ENCODE measurements at regions not wholly inside any gene's neighbourhood (a gene's known extent, or its start where the extent isn't known, plus 50 kb on each side); places are given as distances from the start of the nearest gene placed in this dataset.

GRCh38 chr9:89999534-90000370, 394.9 kb downstream of the GADD45G start:
- DNase-seq (ENCODE audit: low read depth in 1 of 2, low spot score in 2 of 2) (no peak), FAIRE-seq (no peak)
- CTCF ChIA-PET (ENCODE audit: partially characterized antibody): interaction anchor here (0.6 to 3.1 kb wide), 12 partner anchors 16 to 477 kb away, joined by 3 to 8 read pairs (median 4); no protein-coding TSS in a partner anchor
- Histone ChIP-seq H3K4me2 (ENCODE audit: insufficient read depth in 1 of 2, low read depth in 2 of 2, low read length in 2 of 2) (no peak overlapping the region), H3K4me1 (replicated peaks in 1 of 4; ENCODE audit: control insufficient read depth in 3 of 4, insufficient read depth in 4 of 4, low read length in 3 of 4) (peaks cover 0 to 10% (median 2%) of the 10 kb centered on the region in 4 experiments; a peak in 6 of 7 replicates), H3K9me3 (ENCODE audit: insufficient read depth in 2 of 2, low read depth in 1 of 2, low read length in 1 of 2) (no peaks in the 10 kb centered on the region), H4K5ac (ENCODE audit: insufficient read length, low read depth, low read length) (no peak overlapping the region), H3K27me3 (replicated peaks in 1 of 4; ENCODE audit: control insufficient read depth in 3 of 4, extremely low read depth in 1 of 4, insufficient read depth in 3 of 4, low read length in 3 of 4) (no peaks in the 10 kb centered on the region), H4K91ac (replicated peaks; ENCODE audit: insufficient read length, low read length) (no peak overlapping the region), H3K56ac (replicated peaks; ENCODE audit: insufficient read length, low read depth, low read length) (no peak overlapping the region), H2BK15ac (ENCODE audit: low read length) (no peak overlapping the region), H3K14ac (ENCODE audit: insufficient read length) (no peak overlapping the region), H3K23ac (ENCODE audit: insufficient read length) (no peak overlapping the region), H2BK120ac (replicated peaks; ENCODE audit: low read depth, low read length) (no peak overlapping the region), H3K79me2 (ENCODE audit: control insufficient read depth in 1 of 2, insufficient read depth in 2 of 2, low read length in 2 of 2) (no peaks in the 10 kb centered on the region), H4K8ac (ENCODE audit: extremely low read depth, insufficient read depth, low read length) (no peak overlapping the region; the same call in 1 of the 2 replicates), H3K18ac (ENCODE audit: extremely low read depth, low read length) (peak overlapping the region; percentile 71; the same call in 1 of the 2 replicates), H2AK5ac (ENCODE audit: low read depth, low read length) (no peak overlapping the region), H3K27ac (ENCODE audit: low read depth, low read length) (no peak overlapping the region), H3K4ac (replicated peaks; ENCODE audit: insufficient read length, low read depth, low read length) (no peak overlapping the region), H2AFZ (ENCODE audit: low read length) (peak overlapping the region; percentile 66), H3K23me2 (ENCODE audit: low read depth, low read length) (no peaks in the 10 kb centered on the region), H3K4me3 (ENCODE audit: extremely low read depth in 1 of 4, insufficient read depth in 2 of 4, low read depth in 3 of 4, low read length in 4 of 4) (no peak overlapping the region), H3K79me1 (ENCODE audit: low read depth, low read length) (no peaks in the 10 kb centered on the region), H2BK5ac (ENCODE audit: low read depth, low read length) (no peak overlapping the region), H3K36me3 (ENCODE audit: control insufficient read depth in 2 of 4, insufficient read depth in 4 of 4, low read length in 3 of 4) (no peaks in the 10 kb centered on the region), H2BK20ac (ENCODE audit: low read length) (no peak overlapping the region), H3K9ac (replicated peaks in 1 of 4; ENCODE audit: extremely low read depth in 1 of 4, low read depth in 3 of 4, low read length in 3 of 4) (no peak overlapping the region), H2BK12ac (ENCODE audit: low read depth, low read length) (no peak overlapping the region; the same call in 1 of the 2 replicates), H4K20me1 (replicated peaks in 1 of 2; ENCODE audit: control insufficient read depth in 1 of 2, insufficient read depth in 2 of 2, low read length in 2 of 2) (no peaks in the 10 kb centered on the region)
- WGBS, 2 experiments (ENCODE audit: extremely low coverage in 1 of 2, insufficient coverage in 1 of 2, insufficient read length in 1 of 2, insufficient replicate concordance in 2 of 2, low coverage in 1 of 2, low lambda C conversion rate in 2 of 2, missing lambda C conversion rate in 1 of 2): 84% methylated on average over 12 of the region's 12 CpGs; no CpG with 5 or more reads in 1 of the 2 experiments
- POLR2A ChIA-PET (ENCODE audit: partially characterized antibody): interaction anchor here (1.2 kb wide), 1 partner anchor 9 kb away, joined by 3 read pairs; no protein-coding TSS in a partner anchor
- no peak for TF ChIP-seq SUZ12 (IDR thresholded peaks at IDR 0.05; ENCODE audit: low read length)
- TF ChIP-seq TEAD4 (IDR thresholded peaks at IDR 0.05; ENCODE audit: low read depth, low read length): no peak
- TF ChIP-seq, protein P1, sequence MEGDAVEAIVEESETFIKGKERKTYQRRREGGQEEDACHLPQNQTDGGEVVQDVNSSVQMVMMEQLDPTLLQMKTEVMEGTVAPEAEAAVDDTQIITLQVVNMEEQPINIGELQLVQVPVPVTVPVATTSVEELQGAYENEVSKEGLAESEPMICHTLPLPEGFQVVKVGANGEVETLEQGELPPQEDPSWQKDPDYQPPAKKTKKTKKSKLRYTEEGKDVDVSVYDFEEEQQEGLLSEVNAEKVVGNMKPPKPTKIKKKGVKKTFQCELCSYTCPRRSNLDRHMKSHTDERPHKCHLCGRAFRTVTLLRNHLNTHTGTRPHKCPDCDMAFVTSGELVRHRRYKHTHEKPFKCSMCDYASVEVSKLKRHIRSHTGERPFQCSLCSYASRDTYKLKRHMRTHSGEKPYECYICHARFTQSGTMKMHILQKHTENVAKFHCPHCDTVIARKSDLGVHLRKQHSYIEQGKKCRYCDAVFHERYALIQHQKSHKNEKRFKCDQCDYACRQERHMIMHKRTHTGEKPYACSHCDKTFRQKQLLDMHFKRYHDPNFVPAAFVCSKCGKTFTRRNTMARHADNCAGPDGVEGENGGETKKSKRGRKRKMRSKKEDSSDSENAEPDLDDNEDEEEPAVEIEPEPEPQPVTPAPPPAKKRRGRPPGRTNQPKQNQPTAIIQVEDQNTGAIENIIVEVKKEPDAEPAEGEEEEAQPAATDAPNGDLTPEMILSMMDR (IDR thresholded peaks at IDR 0.05; ENCODE audit: control extremely low read depth in 1 of 3, insufficient read depth in 1 of 3, low read depth in 1 of 3, low read length in 3 of 3): no peak

Data from H1 (cell line).